DMS153 treated with DMSO at 0.1 percent for 48 hours (cell line): ENCODE measurements at regions not wholly inside any gene's neighbourhood (a gene's known extent, or its start where the extent isn't known, plus 50 kb on each side); places are given as distances from the start of the nearest gene placed in this dataset.
"Not testable (repeated sequence)": the region's sequence is repeated elsewhere in the genome, so short reads cannot be mapped to it uniquely, and the experiment has no call there.

Source experiments
- DNase-seq: peaks from one replicate; lab custom pipeline; 2025; ENCODE audit not compliant: unreplicated experiment; lab: John Stamatoyannopoulos, UW

DNA sequence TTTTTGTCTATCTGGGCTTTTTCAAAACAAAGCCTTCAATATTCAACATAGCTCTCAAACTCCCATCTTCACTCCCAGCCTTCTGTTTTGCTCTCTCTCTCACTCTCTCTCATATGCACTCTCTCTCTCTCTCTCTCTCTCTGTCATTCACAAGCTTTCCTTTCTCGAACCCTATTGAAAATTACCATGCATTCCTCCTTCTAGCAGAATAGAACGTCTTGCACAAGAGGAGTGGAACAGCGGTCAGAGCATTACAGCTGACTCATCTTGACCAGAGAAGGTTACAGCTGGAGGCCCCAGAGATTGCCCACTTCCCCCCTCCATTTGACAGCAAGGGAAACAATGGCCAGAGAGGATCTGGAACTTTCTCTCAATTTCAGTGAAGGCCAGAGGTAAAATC is 51.0 kb upstream of the LIFR start:
- no peak for DNase-seq

- DNase-seq, result no peak
Observed at GRCh38 chr5:38607930-38608564, 51.6 kb upstream of the LIFR start.

- no peak for DNase-seq
Observed at GRCh38 chr5:38608874-38609273, 52.4 kb upstream of the LIFR start.

DNA sequence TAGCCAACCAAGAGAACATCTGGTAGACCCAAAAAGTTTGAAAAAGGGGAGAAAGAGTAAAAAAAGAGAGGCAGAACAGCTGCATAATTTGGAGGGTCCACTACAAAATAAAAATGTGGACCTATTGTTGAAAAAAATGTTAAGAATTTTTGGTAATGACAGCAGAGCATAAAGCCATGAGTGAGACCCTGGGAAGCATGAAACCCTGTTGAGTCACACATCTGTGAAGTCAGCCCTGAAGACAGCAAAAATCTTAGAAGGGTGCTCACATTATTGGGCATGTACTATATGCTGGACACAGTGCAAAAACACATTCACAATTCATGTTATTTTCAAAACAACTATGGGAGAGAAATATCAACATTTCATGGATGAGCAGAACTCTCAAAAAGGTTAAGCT is 56.4 kb upstream of the LIFR start:
- DNase-seq, result no peak

GRCh38 chr5:38613490-38613889 is 57.0 kb upstream of the LIFR start:
- no peak for DNase-seq

- peak; percentile 17 for DNase-seq
Observed at GRCh38 chr5:38613992-38614836, 57.8 kb upstream of the LIFR start.

- DNase-seq, result no peak
Observed at GRCh38 chr5:38615042-38615441, 58.6 kb upstream of the LIFR start.

- no peak for DNase-seq
Observed at GRCh38 chr5:38615981-38616451, 59.6 kb upstream of the LIFR start.

DNA sequence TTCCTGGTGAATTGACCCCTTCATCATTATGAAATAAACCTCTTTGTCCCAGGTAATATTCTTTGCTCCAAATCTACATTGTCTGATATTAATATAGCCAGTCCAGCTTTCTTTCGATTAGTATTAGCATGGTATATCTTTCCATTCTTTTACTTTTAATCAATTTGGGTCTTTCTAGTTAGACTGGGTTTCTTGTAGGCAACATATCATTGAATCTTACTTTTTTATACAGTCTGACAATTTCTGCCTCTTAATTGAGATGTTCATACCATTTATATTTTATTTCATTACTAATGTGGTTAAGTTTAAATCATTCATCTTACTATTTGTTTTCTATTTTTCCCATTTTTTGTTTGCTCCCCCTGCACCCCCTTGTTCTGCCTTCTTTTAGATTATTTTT is 61.7 kb upstream of the LIFR start:
- DNase-seq, result no peak

DNA sequence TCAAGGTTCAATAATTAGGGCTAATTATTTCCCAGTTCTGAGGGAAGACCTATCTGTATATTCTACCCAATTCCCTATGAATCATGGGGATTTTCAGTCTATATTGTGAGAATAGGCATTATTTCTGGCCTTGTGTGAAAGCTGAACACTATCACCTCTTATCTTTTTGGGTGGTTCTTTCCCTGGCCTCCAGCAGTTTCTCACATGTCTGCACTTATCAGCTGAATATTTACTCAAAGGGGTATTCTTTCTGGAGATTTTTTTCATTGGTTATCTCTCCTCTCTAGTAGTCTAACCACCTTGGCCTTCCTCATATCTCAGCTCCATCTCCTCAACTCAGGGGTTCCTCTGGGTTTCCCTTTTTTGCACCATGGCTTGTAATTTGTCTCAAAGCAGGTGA is 64.9 kb upstream of the LIFR start:
- DNase-seq, result no peak

DNA sequence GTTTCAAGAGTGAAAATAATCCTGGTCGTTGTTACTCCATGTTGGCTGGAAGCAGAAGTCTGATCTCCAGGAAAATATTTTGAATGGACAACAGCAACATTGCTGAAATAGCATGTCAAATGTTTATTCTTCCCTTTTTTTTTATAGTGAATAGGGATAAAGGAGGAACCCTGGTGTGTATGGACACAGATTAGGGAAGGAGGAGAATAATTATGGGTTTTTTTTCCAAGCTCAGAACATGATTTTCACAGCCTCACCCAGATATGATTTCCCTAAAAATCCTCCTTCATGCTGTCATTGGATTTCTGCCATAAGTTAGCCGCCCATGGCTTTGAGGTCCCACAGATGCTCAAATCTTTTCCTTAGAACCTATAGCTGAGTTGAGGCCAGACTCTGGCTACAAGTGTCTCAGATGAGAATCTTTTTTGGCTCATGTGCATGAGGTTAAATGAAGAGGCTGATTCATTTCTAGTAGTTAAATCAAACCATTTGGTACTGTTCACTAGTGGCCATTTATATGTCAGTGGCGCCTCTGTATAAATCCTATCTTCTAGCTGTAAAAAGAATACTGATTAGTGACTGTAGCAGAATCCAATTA is 65.5 kb upstream of the LIFR start:
- DNase-seq, result no peak

- DNase-seq, result no peak
Observed at GRCh38 chr5:38622723-38623129, 66.3 kb upstream of the LIFR start.

DNA sequence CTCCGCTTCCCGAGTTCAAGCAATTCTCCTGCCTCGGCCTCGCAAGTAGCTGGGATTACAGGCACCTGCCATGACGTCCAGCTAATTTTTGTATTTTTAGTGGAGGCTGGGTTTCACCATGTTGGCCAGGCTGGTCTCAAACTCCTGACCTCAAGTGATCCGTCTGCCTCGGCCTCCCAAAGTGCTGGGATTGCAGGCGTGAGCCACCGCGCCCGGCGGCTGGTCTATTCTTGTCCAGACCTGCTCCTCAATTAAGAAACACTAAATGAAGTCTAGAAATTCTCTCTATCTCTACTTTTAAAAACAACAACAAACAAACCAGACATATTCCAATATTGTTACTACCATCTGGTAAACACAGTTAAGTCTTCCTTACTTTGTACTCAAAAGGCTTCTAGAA is 68.1 kb upstream of the LIFR start:
- DNase-seq, result not testable (repeated sequence)

DNA sequence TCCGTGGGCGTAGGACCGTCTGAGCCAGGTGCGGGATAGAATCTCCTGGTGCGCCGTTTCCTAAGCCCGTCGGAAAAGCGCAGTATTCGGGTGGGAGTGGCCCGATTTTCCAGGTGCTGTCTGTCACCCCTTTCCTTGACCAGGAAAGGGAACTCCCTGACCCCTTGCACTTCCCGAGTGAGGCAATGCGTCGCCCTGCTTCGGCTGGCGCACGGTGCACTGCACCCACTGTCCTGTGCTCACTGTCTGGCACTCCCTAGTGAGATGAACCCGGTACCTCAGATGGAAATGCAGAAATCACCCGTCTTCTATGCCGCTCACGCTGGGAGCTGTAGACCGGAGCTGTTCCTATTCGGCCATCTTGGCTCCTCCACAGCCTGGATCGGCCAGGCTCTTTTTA is 74.9 kb upstream of the LIFR start:
- not testable (repeated sequence) for DNase-seq

DNA sequence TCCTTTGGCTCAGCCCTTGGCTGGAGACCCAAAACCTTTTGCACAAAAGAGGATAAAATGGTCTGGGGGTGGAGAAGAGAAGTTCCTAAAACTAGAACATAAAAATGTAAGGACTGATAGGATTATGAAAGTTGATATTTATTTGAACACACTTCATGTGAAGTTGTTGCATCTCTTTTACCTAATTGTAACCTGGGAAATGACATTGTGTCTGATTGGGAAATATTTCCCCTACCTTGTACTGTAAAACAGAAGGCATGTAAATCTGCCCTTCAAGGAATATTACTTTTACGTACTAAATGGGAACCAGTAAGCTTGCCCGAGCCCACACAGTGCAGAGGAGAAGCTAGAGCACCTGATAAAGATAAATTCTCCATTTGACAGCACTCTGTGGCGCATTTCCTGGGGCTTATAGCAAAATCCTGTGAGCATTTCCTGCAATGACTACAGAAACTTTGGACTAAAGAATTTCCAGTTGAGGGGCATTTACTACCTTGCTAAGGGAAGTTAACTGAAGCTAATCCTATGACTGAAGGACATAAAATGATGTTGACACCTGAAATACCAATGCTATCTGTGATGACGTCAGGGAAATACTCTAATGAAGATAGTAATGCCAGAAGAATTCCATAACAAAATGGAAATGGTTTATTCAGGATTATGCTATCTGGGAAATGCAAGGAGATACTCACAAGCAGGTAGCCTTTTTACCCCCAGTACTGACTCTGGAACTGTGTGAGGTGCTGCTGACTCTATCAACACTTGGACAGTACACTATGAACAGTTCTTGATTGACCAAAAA is 78.3 kb upstream of the LIFR start:
- no peak for DNase-seq

- peak; percentile 86 for DNase-seq
Observed at GRCh38 chr5:38636626-38637025, 80.2 kb upstream of the LIFR start.

DNA sequence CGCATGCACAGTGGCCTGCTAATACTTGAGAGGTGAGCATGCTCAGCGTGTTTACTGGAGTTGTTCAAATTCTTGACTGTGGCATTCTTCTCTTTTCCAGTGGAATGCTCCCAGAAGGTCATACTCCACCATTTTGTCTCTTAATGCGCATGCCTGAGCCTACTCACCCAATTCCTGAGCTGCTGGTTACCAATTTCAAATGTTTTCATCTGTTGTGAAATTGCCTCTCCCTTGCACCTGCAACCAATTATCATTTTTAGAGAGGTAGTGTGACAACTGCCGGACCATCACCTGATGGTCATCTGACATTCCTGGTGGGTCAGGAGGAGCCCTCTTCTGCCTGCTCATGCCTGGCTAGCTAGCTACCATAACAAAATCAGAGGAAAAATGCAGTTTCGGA is 82.2 kb upstream of the LIFR start:
- DNase-seq, result no peak

DNA sequence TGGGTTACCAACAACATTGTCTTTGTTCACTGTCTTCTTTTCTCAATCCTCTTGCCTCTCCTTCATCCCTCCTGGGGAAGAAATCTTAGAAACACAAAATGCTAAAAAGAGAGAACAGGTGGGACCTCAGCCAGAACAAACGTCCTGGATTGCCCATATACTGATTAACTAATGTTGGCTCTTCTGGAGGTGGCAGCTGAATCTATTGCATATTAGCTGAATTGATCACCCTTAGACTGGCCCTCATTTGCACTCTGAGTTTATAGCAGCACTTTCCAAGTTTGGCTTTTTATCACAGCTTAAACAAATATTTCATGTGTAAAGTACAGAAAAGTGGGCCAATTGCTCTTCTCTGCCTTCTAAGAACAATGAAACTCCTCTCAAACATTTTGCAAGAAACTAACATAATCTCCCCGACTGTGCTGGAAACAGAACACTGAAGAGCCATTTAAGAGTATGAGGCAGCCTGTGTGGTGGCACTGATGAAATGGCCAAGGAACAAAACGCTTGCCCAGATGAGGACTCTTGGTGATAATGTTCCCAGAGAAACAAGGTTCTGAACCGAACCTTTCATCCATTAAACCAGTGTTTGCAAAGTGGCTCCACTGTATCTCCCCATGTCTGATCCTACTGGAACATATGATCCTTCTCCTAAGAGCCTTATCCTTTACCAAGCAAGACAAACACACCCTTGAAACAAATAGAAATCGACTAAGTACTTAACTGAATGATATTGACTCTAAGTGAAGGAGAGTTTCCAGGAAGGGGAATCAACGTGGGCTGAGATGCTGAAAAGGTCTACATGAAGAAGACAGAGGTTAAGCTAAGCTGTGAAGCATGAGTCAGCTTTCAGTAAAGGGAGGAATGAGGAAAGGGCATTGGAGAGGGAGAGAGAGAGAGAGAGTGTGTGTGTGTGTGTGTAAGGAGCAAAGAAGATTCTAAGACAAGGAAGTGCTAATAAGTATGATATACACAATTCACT is 83.2 kb upstream of the LIFR start:
- no peak for DNase-seq

- no peak for DNase-seq
Observed at GRCh38 chr5:38641003-38641402, 84.6 kb upstream of the LIFR start.
